NCI-H748 (cell line): ENCODE measurements at regions not wholly inside any gene's neighbourhood (a gene's known extent, or its start where the extent isn't known, plus 50 kb on each side); places are given as distances from the start of the nearest gene placed in this dataset.
"Not testable (repeated sequence)": the region's sequence is repeated elsewhere in the genome, so short reads cannot be mapped to it uniquely, and the experiment has no call there.

Experiments used
- DNase-seq: peaks from one replicate; lab custom pipeline; 2025; ENCODE audit not compliant: unreplicated experiment; lab: John Stamatoyannopoulos, UW

GRCh38 chr12:89072294-89073026 lies 279.8 kb downstream of the DUSP6 start:
- DNase-seq = no peak

- DNase-seq = no peak
These were observed 281.7 kb downstream of the DUSP6 start for GRCh38 chr12:89070603-89071002.

- no peak for DNase-seq
These were observed 282.9 kb downstream of the DUSP6 start for GRCh38 chr12:89069431-89069830.

GRCh38 chr12:89067421-89068187 lies 284.7 kb downstream of the DUSP6 start:
- DNase-seq = peak; percentile 13

GRCh38 chr12:89064780-89065179 lies 287.5 kb downstream of the DUSP6 start:
- no peak for DNase-seq

GRCh38 chr12:89064151-89064550 lies 288.1 kb downstream of the DUSP6 start:
- DNase-seq = no peak

- DNase-seq = no peak
These were observed 289.3 kb downstream of the DUSP6 start for GRCh38 chr12:89062996-89063395.

- peak; percentile 74 for DNase-seq
These were observed 292.4 kb downstream of the DUSP6 start for GRCh38 chr12:89059721-89060541.

GRCh38 chr12:89059056-89059455 lies 293.2 kb downstream of the DUSP6 start:
- DNase-seq = no peak

GRCh38 chr12:89058402-89058801 lies 293.9 kb downstream of the DUSP6 start:
- no peak for DNase-seq

GRCh38 chr12:89053817-89054216 lies 298.5 kb downstream of the DUSP6 start:
- not testable (repeated sequence) for DNase-seq

- peak; percentile 50 for DNase-seq
These were observed 301.1 kb downstream of the DUSP6 start for GRCh38 chr12:89051065-89051677.

- DNase-seq = no peak
These were observed 304.4 kb downstream of the DUSP6 start for GRCh38 chr12:89047856-89048418.

GRCh38 chr12:89041078-89041477 lies 311.2 kb downstream of the DUSP6 start:
- no peak for DNase-seq

- DNase-seq = no peak
These were observed 311.9 kb downstream of the DUSP6 start for GRCh38 chr12:89040146-89040964.

- DNase-seq = no peak
These were observed 313.3 kb downstream of the DUSP6 start for GRCh38 chr12:89038831-89039512.

GRCh38 chr12:89033062-89033461 lies 319.2 kb downstream of the DUSP6 start:
- no peak for DNase-seq

- no peak for DNase-seq
These were observed 322.3 kb downstream of the DUSP6 start for GRCh38 chr12:89029961-89030360.

GRCh38 chr12:89024580-89024979 lies 327.7 kb downstream of the DUSP6 start:
- no peak for DNase-seq
